KG1 (cell line): ENCODE measurements at regions not wholly inside any gene's neighbourhood (a gene's known extent, or its start where the extent isn't known, plus 50 kb on each side); places are given as distances from the start of the nearest gene placed in this dataset.

Experiments
- DNase-seq: peaks from one replicate; lab custom pipeline; 2025; lab: John Stamatoyannopoulos, UW

DNA sequence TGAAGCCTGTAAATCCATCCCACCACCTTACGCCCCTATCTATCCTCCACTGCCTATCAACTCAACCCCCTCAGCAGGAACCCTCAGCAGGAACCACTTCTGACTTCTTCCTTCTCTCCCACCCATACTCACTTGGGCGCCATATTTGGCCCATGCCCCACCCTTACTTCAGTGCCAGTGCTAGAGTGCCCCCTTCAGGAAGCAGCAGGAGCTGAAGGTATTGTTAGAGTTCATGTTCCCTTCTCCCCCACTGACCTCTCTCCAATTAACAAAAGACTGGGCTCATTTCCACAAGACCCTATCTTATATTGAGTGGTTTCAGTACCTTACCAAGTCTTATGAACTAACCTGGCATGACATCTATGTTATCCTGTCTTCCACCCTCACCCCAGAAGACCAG is 363.1 kb upstream of the SLIT2 start:
- DNase-seq, result no peak

DNA sequence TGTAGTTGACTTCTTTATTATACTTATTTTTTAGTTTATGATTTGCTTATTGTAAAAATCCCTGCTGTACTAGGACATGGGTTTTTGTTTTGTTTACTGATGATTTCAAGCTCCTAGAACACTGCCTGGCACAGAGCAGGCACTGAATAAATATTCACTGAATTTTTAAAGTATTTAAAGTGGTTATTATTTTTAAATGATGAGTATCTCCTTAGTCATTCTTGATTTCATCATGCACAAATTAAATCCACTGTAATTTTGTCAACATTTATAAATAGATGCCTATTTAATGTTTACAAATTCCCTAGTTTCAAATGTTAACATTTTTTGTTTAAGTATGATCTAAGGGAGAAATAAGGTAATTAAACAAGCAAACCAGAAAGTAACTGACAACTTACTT is 367.9 kb upstream of the SLIT2 start:
- no peak for DNase-seq

DNA sequence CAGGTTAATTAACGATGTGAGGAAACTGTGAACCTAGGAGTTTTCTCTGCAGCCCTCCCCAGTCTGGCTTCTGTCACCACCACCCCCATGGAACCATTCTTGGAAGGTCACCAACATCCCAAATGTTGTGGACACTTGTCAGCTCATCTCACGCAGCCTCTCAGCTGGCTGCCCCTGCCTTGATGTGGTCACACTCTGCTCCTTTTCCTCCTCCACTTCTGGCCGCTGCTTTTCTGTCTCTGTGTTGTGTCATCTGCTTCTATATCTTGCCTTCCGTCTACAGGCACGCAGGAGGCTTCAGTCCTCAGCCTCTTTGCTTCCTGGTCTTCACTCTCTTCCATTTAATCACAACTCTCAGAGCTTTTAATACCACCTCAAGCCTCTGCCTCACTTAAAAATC is 371.5 kb upstream of the SLIT2 start:
- no peak for DNase-seq

- no peak for DNase-seq
These were observed 372.4 kb upstream of the SLIT2 start for GRCh38 chr4:19879330-19879729.

DNA sequence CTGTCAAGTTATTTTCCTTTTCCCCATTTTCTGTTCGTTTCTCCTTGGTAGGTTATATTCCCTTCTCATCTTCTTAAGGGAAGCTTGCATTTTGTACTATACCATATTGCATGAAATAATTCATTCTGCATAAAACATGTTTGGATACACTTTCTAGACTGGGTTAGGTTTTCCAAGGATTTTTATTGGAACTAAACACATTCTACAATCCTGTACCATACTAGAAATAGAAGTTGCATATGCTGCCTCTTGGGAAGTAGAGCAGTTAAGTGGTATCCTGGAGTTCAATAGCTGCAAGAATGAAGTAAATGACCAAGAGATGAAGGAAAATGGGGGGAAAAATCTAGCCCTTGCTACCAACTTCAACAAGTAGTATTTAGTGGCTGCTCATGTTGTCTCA is 393.7 kb upstream of the SLIT2 start:
- no peak for DNase-seq

DNA sequence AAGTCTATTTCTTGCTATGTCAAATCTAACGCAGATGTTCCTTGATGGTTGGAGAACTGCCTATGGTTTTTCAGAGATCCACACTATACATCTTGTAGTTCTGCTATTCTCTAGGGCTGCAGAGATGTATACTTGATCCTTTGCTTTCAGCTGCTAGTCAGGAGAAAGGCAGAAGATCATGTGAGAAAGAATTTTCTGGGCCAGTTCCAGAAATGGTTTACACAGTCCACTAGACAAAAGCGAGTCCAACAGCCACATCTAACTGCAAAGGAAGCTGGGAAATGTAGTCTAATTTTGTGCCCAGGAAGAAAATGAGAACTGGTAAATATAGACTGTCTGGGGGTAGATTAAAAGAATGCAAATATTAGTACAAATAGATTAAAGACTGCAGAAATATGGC is 394.3 kb upstream of the SLIT2 start:
- no peak for DNase-seq

DNA sequence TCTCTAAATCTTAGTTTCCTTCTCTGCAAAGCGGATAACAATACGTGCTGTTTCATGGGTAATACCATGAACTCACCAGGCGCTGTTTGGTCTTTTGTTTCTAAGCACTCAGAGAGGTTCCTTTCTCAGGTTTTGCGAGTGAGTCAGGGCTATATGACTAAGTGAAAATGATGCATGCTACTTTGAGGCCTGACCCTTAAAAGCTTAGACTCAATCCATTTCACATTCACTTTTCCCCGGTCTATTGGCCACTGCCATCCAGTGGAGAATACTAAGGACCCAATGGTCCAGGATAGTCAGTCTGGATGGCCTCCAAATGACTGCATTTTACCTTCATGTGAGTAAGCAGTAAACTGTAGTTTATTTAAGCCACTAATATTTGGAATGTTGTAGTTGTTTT is 400.8 kb upstream of the SLIT2 start:
- DNase-seq, result no peak

DNA sequence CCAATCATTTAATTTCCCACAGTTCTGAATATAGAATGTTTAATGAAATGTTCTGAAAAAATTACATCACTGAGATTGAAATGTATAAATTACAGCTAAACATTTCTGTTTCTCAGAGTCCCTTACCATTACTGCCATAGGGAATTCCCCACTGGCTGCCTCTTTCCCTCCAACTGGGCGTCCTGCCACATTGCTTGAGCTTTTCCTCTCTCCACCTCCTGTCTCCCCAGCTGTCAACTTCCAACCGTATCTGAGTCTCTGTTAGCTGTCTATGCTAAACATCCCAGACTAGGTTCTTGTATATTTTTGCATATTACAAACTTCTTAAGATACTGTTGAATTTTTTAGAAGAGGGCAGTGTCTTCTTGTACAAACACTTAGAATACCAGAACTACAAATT is 407.3 kb upstream of the SLIT2 start:
- no peak for DNase-seq

- no peak for DNase-seq
These were observed 409.2 kb upstream of the SLIT2 start for GRCh38 chr4:19842471-19842870.

- no peak for DNase-seq
These were observed 412.8 kb upstream of the SLIT2 start for GRCh38 chr4:19838858-19839257.

DNA sequence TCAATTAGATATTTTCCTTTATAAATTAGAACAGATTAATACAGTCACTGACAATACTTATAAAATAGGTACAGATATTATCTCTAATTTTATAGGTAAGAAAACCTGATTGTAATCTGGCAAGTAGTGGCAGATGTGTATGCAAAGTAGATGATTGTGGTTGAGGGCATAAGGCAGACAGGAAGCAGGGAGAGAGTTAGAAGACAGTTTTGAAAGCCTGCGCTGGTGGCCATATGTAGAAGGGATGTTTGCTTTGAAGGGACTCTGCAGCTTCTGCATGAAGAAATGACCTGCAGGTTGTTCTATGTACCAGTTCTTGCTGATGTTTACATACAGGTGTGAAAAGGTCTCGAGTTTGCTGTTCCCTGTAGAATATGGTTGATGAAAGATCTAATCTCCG is 416.3 kb upstream of the SLIT2 start:
- no peak for DNase-seq

DNA sequence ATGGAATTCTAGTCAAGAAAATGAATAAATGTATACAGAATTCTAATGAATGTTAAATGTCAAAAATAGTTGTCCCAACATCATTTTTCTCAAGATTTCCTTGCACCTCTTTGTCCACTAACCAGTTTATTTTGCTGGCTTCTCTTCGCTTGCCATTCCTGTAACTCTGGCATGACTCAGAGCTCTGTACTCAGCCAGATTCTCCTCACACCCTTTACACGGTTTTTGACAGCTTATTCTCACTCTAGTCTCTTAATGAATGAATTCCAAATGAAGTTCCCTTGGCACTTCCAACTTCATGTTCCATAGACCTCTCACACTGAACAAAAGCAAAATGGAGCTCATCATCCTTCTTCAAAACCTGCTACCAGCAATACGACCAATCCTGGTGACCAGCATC is 419.3 kb upstream of the SLIT2 start:
- DNase-seq, result no peak

GRCh38 chr4:19831644-19832285 is 419.9 kb upstream of the SLIT2 start:
- DNase-seq, result no peak

DNA sequence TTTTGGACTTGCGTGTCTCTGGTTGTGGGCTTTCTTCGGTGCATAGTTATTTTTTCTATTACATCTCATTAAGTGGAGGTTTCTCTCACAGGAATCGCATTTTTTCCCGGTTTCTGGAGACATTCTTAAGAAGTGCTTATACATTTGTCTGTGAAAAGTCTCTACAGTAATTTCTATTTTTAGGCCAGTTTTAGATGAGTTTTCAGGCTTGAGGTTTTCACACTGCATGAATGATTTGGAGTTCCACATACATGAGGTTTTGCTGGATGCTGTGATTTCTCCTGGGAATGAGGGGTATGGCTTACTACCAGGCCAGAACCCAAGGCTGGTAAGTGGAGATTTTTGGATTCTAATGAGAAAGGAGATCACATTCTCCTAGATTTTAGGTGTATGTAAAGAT is 422.6 kb upstream of the SLIT2 start:
- DNase-seq, result no peak

- DNase-seq, result no peak
These were observed 427.9 kb upstream of the SLIT2 start for GRCh38 chr4:19823781-19824180.

DNA sequence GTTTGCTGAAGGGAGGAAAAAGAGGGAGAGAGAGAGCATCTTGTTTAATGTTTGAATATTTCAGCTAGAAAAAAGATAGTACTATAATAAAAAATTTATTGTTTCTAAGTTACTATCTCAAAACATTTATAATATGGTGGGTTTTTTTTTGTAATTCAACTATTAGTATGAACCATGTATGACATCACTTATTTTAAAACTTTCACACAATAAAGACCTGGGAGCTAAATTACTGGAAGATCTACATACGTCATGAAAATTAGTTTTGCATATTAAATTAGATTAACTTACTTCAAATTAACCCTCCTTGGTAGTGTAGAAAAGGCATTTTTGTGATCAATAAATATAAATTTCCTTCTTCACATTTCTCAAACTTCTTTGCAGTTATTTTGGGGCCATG is 432.0 kb upstream of the SLIT2 start:
- DNase-seq, result no peak

- DNase-seq, result no peak
These were observed 441.7 kb upstream of the SLIT2 start for GRCh38 chr4:19809989-19810388.

DNA sequence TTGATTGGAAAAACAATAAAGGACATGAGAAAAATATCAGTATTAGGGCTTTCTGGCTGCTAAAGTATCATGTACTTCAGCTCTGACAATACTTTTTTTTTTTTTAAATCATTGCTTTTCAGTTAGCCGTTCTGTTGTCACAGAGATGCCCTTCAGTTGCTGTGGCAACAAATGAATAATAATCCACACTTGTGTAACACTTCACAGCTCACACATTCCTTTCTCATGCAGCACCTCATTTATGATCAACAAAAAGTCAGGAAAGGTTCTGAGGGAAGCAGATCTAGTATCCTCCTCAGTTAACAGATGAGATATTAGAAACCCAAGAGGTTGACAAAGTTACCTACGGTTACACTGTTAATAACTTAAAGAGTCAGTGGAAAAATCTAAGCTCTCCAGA is 444.2 kb upstream of the SLIT2 start:
- DNase-seq, result no peak

DNA sequence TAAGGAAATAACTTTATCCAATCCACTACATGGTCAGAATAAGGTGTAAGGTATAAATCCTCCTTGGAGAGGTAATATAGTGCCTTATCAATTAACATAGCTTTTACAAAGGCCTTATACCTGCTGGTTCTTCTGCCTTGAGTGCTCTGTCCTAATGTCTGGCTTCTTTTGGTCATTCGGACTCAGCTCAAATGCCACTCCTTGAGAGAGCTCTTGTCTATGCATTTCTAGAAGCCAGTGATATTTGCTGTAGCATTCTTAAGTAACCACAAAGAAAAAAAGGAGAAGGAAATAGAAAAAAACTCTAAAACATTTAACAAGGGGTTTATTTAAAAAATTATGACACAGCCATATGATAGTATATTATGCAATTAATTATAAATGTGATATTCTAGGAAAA is 444.8 kb upstream of the SLIT2 start:
- no peak for DNase-seq

- DNase-seq, result no peak
These were observed 448.3 kb upstream of the SLIT2 start for GRCh38 chr4:19803406-19803805.

DNA sequence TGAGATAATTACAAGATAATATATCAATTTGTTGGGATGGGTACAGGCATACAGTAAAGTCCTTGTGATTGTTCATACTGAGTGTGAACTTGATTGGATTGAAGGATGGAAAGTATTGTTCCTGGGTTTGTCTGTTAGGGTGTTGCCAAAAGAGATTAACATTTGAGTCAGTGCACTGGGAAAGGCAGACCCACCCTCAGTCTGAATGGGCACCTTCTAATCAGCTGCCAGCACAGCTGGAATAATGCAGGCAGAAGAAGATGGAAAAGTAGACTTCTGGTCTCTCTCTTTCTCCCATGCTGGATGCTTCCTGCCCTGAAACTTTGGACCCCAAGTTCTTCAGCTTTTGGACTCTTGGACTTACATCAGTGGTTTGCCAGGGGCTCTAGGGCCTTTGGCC is 457.9 kb upstream of the SLIT2 start:
- no peak for DNase-seq

- no peak for DNase-seq
These were observed 460.1 kb upstream of the SLIT2 start for GRCh38 chr4:19791422-19792123.

- no peak for DNase-seq
These were observed 465.1 kb upstream of the SLIT2 start for GRCh38 chr4:19786616-19787015.

- no peak for DNase-seq
These were observed 468.0 kb upstream of the SLIT2 start for GRCh38 chr4:19783667-19784223.
